K562 (cell line): ENCODE measurements at regions not wholly inside any gene's neighbourhood (a gene's known extent, or its start where the extent isn't known, plus 50 kb on each side); places are given as distances from the start of the nearest gene placed in this dataset.

ENCODE experiments used
- ATAC-seq: fragments of 200-7000 bp; cut with Tn5 transposase; 3 replicates; pipeline ENCODE4 v1.9.1; 2020; ENCODE audit warnings: moderate library complexity
- BruUV-seq: library from RNA; stranded (reverse); fragments of 400-500 nt; replicated peaks from 2 replicates; lab custom pipeline; 2021; lab: Mats Ljungman, UMichigan
- CTCF ChIA-PET: fragments of 300-600 bp; formaldehyde crosslinking; extraction: SDS; loops from one replicate; lab custom pipeline; 2021; ENCODE audit warnings: low intra/inter-chr PET ratio; lab: Yijun Ruan, JAX
- POLR2A ChIA-PET: fragments of 300-600, 350-650 bp; sonication (Branson Sonifier 250); formaldehyde crosslinking; extraction: SDS; loops from one replicate; lab custom pipeline; 2021; ENCODE audit warnings: antibody characterized with exemption, inconsistent platforms; lab: Yijun Ruan, JAX
- DNase-seq, 4 experiments: peaks; one replicate each; pipeline versions ENCODE4 v3.0.0 to v3.0.0-alpha.2; 2011 to 2018; ENCODE audit warnings: low spot score in 3 of 4, mixed read lengths in 3 of 4; ENCODE audit errors: extremely low read depth in 1 of 4
- FAIRE-seq: peaks from 2 replicates; lab custom pipeline; 2011; peaks lifted over from hg19 to GRCh38; lab: Jason Lieb, UNC
- H2AFZ ChIP-seq: 2 replicates; pipeline ENCODE4 v1.6.0; 2011; ENCODE audit warnings: low read depth, low read length, control low read depth, inconsistent platforms
- H3K27ac ChIP-seq: fragments of 200-600 bp; 3 replicates; pipeline ENCODE4 v1.8.0; 2011; ENCODE audit warnings: low read depth, mild to moderate bottlenecking, control low read depth, inconsistent platforms, low read length, moderate library complexity, mixed read lengths; ENCODE audit errors: extremely low read depth
- H3K27me3 ChIP-seq, 2 experiments: fragments of 300-600 bp in 1 of 2; 2 replicates in 1 of 2; 3 replicates in 1 of 2; pipeline versions ENCODE4 v1.6.0 to v1.8.0; 2011; ENCODE audit warnings: inconsistent platforms in 2 of 2, low read length in 2 of 2, mild to moderate bottlenecking in 1 of 2, mixed read lengths in 1 of 2, moderate library complexity in 1 of 2; ENCODE audit not compliant: control insufficient read depth in 2 of 2, insufficient read depth in 2 of 2
- H3K36me3 ChIP-seq: fragments of 300-600 bp; 3 replicates; pipeline ENCODE4 v1.8.0; 2011; ENCODE audit warnings: mild to moderate bottlenecking, low read length, inconsistent platforms; ENCODE audit not compliant: control insufficient read depth, insufficient read depth
- H3K4me1 ChIP-seq, 2 experiments: fragments of 200-600 bp in 1 of 2; replicated peaks in 1 of 2; 2 replicates in 1 of 2; 3 replicates in 1 of 2; pipeline versions ENCODE4 v1.5.1 to v1.8.0; 2011; ENCODE audit warnings: inconsistent platforms in 2 of 2, low read length in 2 of 2, mild to moderate bottlenecking in 1 of 2, mixed read lengths in 1 of 2, moderate library complexity in 1 of 2; ENCODE audit not compliant: control insufficient read depth in 2 of 2, insufficient read depth in 2 of 2
- H3K4me2 ChIP-seq: 2 replicates; pipeline ENCODE4 v1.6.1; 2011; ENCODE audit warnings: low read length, control low read depth, inconsistent platforms, mixed read lengths; ENCODE audit not compliant: insufficient read depth
- H3K4me3 ChIP-seq: fragments of 200-600 bp; sonication (generic), shearing (Covaris generic); 2 replicates; pipeline ENCODE4 v1.5.1; 2016; ENCODE audit warnings: control low read depth, inconsistent platforms
- H3K79me2 ChIP-seq: fragments of 200-600 bp; 3 replicates; pipeline ENCODE4 v1.8.0; 2011; ENCODE audit warnings: low read length, inconsistent platforms; ENCODE audit not compliant: control insufficient read depth, insufficient read depth
- H3K9ac ChIP-seq, 2 experiments: 2 replicates each; pipeline versions ENCODE4 v1.6.0 to v1.6.1; 2011; ENCODE audit warnings: low read depth in 2 of 2, low read length in 2 of 2, control low read depth in 1 of 2, inconsistent platforms in 1 of 2, mild to moderate bottlenecking in 1 of 2, mixed read lengths in 1 of 2; ENCODE audit not compliant: insufficient read depth in 1 of 2
- H3K9me1 ChIP-seq: one replicate; pipeline ENCODE4 v1.6.0; 2011; ENCODE audit warnings: inconsistent platforms, mild to moderate bottlenecking, low read length, moderate library complexity; ENCODE audit not compliant: control insufficient read depth, insufficient read depth
- H3K9me3 ChIP-seq: replicated peaks from 2 replicates; pipeline ENCODE4 v1.5.1; 2011; ENCODE audit warnings: low read depth, low read length, inconsistent platforms; ENCODE audit not compliant: control insufficient read depth, insufficient read depth
- H4K20me1 ChIP-seq: replicated peaks from 2 replicates; pipeline ENCODE4 v1.6.1; 2011; ENCODE audit warnings: low read length, inconsistent platforms, mixed read lengths; ENCODE audit not compliant: control insufficient read depth, insufficient read depth
- POU5F1 ChIP-seq: fragments of 150-350 bp; IDR thresholded peaks from 2 replicates; pipeline ENCODE4 v1.6.1; 2014; ENCODE audit warnings: borderline replicate concordance, low read length, low read depth, mild to moderate bottlenecking; ENCODE audit not compliant: partially characterized antibody
- RBM17 ChIP-seq: fragments of 200-400 bp; formaldehyde crosslinking; IDR thresholded peaks from 2 replicates; pipeline ENCODE4 v1.6.1; 2017; ENCODE audit warnings: low read depth, mild to moderate bottlenecking, low read length, borderline replicate concordance
- ZC3H8 ChIP-seq: fragments of 450-650 bp; IDR thresholded peaks from 2 replicates; pipeline ENCODE4 v1.6.1; 2017
- WGBS: fragments of 100-300 bp; shearing (Covaris generic); methylation state at CpG from one replicate; pipeline ENCODE4 v1.1.6; 2016; ENCODE audit warnings: low coverage, mixed read lengths; ENCODE audit not compliant: insufficient coverage; ENCODE audit errors: missing lambda C conversion rate; 5-methylcytosine and 5-hydroxymethylcytosine counted together
- in situ Hi-C: fragments of 300-500 bp; cut with MboI; formaldehyde crosslinking; loops from 4 replicates; pipeline ENCODE4 v1.15.0; 2018; ENCODE audit warnings: inconsistent platforms, mixed read lengths
- intact Hi-C: fragments of 100-400 bp; cut with micrococcal nuclease; formaldehyde crosslinking; loops from 2 replicates; pipeline ENCODE4 v1.14.2; 2022
- TF ChIP-seq, protein P1 (sequence below): fragments of 450-650 bp; IDR thresholded peaks from 2 replicates; pipeline ENCODE4 v1.6.1; 2016; ENCODE audit warnings: mild to moderate bottlenecking, moderate library complexity
- TF ChIP-seq, protein P2 (sequence below): sonication (generic); formaldehyde crosslinking; IDR thresholded peaks from 2 replicates; pipeline ENCODE4 v1.9.0; 2022; ENCODE audit warnings: mild to moderate bottlenecking, missing genetic modification reagents
- TF ChIP-seq, protein P3 (sequence below): sonication (generic); formaldehyde crosslinking; IDR thresholded peaks from 2 replicates; pipeline ENCODE4 v1.8.0; 2022; ENCODE audit warnings: mild to moderate bottlenecking, missing genetic modification reagents
- TF ChIP-seq, protein P4 (sequence below): fragments of 450-650 bp; formaldehyde crosslinking; IDR thresholded peaks from 2 replicates; pipeline ENCODE4 v1.4.0; 2022; ENCODE audit warnings: missing genetic modification characterization

DNA sequence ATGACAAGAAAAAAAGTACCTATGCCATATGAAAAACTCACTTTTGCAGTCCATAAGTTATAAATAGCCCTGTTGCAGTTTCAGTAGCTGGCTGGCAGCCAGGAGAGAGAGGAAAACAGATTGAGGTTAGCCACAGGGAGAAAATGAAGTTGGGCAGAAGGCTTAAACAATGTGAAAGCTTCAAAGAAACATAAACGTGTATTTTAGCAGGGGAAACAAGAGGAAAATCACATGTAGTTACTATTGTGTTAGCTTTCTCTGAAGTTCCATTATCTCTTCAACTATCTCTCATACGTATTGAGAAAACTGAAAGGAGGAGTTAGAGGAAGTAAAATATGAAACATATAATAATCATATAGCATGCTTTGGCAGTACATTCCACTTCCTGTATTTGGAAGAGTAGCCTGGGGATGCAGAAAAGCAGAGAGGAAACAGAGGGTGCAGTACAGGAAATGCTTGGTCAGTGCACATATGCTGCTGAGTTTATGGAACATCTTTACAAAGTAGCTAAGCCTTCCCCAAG lies 1551.1 kb downstream of the EFNB2 start:
- no peaks in the 10 kb centered on the region for H3K9me3 ChIP-seq
- no peak overlapping the region for H3K4me2 ChIP-seq
- no peak overlapping the region for H2AFZ ChIP-seq
- CTCF ChIA-PET = no interaction called here
- no TSS peak for BruUV-seq
- H3K4me1 ChIP-seq = no peaks in the 10 kb centered on the region
- in situ Hi-C loops = no loop called here
- no peak overlapping the region for H3K27ac ChIP-seq
- ATAC-seq = no peak
- H4K20me1 ChIP-seq = no peaks in the 10 kb centered on the region
- no peaks in the 10 kb centered on the region for H3K79me2 ChIP-seq
- POLR2A ChIA-PET = no interaction called here
- H3K27me3 ChIP-seq = no peaks in the 10 kb centered on the region
- no peak for DNase-seq
- no peaks in the 10 kb centered on the region for H3K36me3 ChIP-seq
- WGBS = 0% methylated on average over 2 of the region's 2 CpGs
- intact Hi-C loops = no loop called here
- H3K4me3 ChIP-seq = no peak overlapping the region
- H3K9ac ChIP-seq = no peak overlapping the region
- FAIRE-seq = no peak
- no peaks in the 10 kb centered on the region for H3K9me1 ChIP-seq
- TF ChIP-seq, protein P1, sequence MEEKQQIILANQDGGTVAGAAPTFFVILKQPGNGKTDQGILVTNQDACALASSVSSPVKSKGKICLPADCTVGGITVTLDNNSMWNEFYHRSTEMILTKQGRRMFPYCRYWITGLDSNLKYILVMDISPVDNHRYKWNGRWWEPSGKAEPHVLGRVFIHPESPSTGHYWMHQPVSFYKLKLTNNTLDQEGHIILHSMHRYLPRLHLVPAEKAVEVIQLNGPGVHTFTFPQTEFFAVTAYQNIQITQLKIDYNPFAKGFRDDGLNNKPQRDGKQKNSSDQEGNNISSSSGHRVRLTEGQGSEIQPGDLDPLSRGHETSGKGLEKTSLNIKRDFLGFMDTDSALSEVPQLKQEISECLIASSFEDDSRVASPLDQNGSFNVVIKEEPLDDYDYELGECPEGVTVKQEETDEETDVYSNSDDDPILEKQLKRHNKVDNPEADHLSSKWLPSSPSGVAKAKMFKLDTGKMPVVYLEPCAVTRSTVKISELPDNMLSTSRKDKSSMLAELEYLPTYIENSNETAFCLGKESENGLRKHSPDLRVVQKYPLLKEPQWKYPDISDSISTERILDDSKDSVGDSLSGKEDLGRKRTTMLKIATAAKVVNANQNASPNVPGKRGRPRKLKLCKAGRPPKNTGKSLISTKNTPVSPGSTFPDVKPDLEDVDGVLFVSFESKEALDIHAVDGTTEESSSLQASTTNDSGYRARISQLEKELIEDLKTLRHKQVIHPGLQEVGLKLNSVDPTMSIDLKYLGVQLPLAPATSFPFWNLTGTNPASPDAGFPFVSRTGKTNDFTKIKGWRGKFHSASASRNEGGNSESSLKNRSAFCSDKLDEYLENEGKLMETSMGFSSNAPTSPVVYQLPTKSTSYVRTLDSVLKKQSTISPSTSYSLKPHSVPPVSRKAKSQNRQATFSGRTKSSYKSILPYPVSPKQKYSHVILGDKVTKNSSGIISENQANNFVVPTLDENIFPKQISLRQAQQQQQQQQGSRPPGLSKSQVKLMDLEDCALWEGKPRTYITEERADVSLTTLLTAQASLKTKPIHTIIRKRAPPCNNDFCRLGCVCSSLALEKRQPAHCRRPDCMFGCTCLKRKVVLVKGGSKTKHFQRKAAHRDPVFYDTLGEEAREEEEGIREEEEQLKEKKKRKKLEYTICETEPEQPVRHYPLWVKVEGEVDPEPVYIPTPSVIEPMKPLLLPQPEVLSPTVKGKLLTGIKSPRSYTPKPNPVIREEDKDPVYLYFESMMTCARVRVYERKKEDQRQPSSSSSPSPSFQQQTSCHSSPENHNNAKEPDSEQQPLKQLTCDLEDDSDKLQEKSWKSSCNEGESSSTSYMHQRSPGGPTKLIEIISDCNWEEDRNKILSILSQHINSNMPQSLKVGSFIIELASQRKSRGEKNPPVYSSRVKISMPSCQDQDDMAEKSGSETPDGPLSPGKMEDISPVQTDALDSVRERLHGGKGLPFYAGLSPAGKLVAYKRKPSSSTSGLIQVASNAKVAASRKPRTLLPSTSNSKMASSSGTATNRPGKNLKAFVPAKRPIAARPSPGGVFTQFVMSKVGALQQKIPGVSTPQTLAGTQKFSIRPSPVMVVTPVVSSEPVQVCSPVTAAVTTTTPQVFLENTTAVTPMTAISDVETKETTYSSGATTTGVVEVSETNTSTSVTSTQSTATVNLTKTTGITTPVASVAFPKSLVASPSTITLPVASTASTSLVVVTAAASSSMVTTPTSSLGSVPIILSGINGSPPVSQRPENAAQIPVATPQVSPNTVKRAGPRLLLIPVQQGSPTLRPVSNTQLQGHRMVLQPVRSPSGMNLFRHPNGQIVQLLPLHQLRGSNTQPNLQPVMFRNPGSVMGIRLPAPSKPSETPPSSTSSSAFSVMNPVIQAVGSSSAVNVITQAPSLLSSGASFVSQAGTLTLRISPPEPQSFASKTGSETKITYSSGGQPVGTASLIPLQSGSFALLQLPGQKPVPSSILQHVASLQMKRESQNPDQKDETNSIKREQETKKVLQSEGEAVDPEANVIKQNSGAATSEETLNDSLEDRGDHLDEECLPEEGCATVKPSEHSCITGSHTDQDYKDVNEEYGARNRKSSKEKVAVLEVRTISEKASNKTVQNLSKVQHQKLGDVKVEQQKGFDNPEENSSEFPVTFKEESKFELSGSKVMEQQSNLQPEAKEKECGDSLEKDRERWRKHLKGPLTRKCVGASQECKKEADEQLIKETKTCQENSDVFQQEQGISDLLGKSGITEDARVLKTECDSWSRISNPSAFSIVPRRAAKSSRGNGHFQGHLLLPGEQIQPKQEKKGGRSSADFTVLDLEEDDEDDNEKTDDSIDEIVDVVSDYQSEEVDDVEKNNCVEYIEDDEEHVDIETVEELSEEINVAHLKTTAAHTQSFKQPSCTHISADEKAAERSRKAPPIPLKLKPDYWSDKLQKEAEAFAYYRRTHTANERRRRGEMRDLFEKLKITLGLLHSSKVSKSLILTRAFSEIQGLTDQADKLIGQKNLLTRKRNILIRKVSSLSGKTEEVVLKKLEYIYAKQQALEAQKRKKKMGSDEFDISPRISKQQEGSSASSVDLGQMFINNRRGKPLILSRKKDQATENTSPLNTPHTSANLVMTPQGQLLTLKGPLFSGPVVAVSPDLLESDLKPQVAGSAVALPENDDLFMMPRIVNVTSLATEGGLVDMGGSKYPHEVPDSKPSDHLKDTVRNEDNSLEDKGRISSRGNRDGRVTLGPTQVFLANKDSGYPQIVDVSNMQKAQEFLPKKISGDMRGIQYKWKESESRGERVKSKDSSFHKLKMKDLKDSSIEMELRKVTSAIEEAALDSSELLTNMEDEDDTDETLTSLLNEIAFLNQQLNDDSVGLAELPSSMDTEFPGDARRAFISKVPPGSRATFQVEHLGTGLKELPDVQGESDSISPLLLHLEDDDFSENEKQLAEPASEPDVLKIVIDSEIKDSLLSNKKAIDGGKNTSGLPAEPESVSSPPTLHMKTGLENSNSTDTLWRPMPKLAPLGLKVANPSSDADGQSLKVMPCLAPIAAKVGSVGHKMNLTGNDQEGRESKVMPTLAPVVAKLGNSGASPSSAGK = no peak
- TF ChIP-seq RBM17 (no peak), ZC3H8 (no peak), POU5F1 (no peak)
- TF ChIP-seq, protein P2, sequence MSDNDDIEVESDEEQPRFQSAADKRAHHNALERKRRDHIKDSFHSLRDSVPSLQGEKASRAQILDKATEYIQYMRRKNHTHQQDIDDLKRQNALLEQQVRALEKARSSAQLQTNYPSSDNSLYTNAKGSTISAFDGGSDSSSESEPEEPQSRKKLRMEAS (CRISPR knock-in tag) = no peak
- TF ChIP-seq, protein P3, sequence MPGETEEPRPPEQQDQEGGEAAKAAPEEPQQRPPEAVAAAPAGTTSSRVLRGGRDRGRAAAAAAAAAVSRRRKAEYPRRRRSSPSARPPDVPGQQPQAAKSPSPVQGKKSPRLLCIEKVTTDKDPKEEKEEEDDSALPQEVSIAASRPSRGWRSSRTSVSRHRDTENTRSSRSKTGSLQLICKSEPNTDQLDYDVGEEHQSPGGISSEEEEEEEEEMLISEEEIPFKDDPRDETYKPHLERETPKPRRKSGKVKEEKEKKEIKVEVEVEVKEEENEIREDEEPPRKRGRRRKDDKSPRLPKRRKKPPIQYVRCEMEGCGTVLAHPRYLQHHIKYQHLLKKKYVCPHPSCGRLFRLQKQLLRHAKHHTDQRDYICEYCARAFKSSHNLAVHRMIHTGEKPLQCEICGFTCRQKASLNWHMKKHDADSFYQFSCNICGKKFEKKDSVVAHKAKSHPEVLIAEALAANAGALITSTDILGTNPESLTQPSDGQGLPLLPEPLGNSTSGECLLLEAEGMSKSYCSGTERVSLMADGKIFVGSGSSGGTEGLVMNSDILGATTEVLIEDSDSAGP (CRISPR knock-in tag) = no peak
- TF ChIP-seq, protein P4, sequence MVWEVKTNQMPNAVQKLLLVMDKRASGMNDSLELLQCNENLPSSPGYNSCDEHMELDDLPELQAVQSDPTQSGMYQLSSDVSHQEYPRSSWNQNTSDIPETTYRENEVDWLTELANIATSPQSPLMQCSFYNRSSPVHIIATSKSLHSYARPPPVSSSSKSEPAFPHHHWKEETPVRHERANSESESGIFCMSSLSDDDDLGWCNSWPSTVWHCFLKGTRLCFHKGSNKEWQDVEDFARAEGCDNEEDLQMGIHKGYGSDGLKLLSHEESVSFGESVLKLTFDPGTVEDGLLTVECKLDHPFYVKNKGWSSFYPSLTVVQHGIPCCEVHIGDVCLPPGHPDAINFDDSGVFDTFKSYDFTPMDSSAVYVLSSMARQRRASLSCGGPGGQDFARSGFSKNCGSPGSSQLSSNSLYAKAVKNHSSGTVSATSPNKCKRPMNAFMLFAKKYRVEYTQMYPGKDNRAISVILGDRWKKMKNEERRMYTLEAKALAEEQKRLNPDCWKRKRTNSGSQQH (CRISPR knock-in tag) = no peak
